Esophagus (tissue), 2 donors: ENCODE measurements at regions not wholly inside any gene's neighbourhood (a gene's known extent, or its start where the extent isn't known, plus 50 kb on each side); places are given as distances from the start of the nearest gene placed in this dataset.

Source experiments
- H3K27ac ChIP-seq, 2 donors: one replicate each; pipeline ENCODE4 v1.5.1; 2013; ENCODE audit warnings: low read depth in 2 of 2, mild to moderate bottlenecking in 2 of 2, inconsistent platforms in 1 of 2, low read length in 1 of 2, moderate library complexity in 1 of 2
- H3K27me3 ChIP-seq, 2 donors: one replicate each; pipeline ENCODE4 v1.6.1; 2013; ENCODE audit warnings: low read length in 2 of 2, control low read depth in 1 of 2, mild to moderate bottlenecking in 1 of 2; ENCODE audit not compliant: insufficient read depth in 2 of 2, control insufficient read depth in 1 of 2
- H3K36me3 ChIP-seq, 2 donors: one replicate each; pipeline ENCODE4 v1.6.1; 2013; ENCODE audit warnings: low read length in 1 of 2; ENCODE audit not compliant: control insufficient read depth in 2 of 2, insufficient read depth in 2 of 2
- H3K4me1 ChIP-seq, 2 donors: one replicate each; pipeline ENCODE4 v1.6.1; 2013; ENCODE audit warnings: low read length in 1 of 2; ENCODE audit not compliant: control insufficient read depth in 2 of 2, insufficient read depth in 2 of 2
- H3K4me3 ChIP-seq, 2 donors: one replicate each; pipeline ENCODE4 v1.5.1; 2013; ENCODE audit warnings: low read length in 2 of 2, mild to moderate bottlenecking in 2 of 2, low read depth in 1 of 2, moderate library complexity in 1 of 2
- H3K9me3 ChIP-seq, 2 donors: one replicate each; pipeline ENCODE4 v1.6.1; 2013; ENCODE audit warnings: mild to moderate bottlenecking in 2 of 2, low read depth in 1 of 2, low read length in 1 of 2, moderate library complexity in 1 of 2; ENCODE audit not compliant: control insufficient read depth in 2 of 2, insufficient read depth in 1 of 2
- WGBS, 2 donors: extraction: QIAGEN DNeasy Blood & Tissue Kit; methylation state at CpG; one replicate each; pipeline ENCODE4 v1.1.7; 2013; 5-methylcytosine and 5-hydroxymethylcytosine counted together
- donor health status: healthy with polysubstance abuse.
- donor health status: Bipolar disorder and iron deficiency.

DNA sequence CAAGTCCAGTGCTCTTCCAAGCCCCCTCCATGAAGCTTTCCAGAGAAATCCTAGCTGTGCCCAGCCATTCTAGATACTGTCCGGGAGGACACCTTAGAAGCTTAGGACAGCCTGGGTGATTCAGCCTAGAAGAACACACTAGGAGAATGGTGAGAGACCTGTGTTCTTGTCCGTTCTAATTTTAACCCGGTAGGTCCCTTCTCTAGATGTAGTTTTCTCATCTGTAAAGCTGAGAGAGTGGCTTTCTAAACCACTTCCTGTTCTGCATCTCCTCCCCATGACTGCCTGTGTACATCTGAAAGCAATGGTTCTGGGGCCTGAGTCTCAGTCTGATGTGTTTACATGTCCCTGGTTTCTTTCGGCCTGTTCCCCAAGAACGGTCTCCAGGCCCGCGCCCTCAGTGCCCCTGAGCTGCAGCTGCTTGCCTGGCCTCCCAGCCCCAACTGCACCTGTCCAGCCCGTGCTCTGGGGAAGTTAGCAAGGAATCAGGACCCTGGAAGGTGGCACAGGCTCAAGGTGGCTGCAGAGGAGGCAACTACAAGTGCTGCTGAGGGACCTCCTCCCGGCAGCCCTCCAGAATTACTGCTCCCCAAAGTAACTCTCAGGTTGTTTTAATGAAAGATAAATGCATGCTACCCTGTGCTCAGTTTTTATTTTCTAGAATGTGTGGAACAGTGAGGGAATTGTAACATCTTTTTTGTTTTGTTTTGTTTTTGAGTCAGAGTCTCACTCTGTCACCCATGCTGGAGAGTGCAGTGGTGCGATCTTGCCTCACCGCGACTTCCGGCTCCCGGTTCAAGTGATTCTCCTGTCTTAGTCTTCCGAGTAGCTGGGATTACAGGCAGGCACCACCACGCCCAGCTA is 105.9 kb downstream of the LBH start:
- H3K27me3 ChIP-seq = no peaks in the 10 kb centered on the region
- H3K27ac ChIP-seq = peak overlapping the region in 1 of 2 donors; percentile 29
- 81 to 83% methylated on average over 16 of the region's 16 CpGs for WGBS, 2 donors
- H3K4me3 ChIP-seq = no peak overlapping the region
- no peaks in the 10 kb centered on the region for H3K36me3 ChIP-seq
- H3K4me1 ChIP-seq = peaks cover 0 to 6% of the 10 kb centered on the region in 2 donors
- no peaks in the 10 kb centered on the region for H3K9me3 ChIP-seq

DNA sequence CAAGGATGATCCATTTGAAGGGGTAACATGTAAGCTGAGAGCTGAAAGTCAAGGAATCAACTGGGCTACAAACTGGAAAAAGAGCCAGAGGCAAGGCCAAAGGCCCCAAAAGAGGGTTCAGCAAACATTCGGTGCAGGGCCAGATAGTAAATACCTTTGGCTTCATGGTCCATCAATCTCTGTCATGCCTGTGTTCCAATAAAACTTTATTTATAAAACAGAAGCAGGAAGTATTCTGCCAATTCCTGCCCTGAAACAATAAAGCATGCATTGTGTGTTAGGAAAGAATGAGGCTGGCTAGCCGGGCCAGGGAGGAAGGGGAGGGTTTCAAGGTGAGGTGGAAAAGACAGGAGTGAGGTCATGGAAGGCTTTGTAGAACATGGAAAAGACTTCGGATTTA is 107.1 kb downstream of the LBH start:
- H3K9me3 ChIP-seq = no peaks in the 10 kb centered on the region
- no peak overlapping the region for H3K4me3 ChIP-seq
- no peaks in the 10 kb centered on the region for H3K36me3 ChIP-seq
- H3K4me1 ChIP-seq = peaks cover 0 to 6% of the 10 kb centered on the region in 2 donors
- WGBS, 2 donors = 61 to 74% methylated on average over 3 of the region's 3 CpGs
- no peak overlapping the region for H3K27ac ChIP-seq
- no peaks in the 10 kb centered on the region for H3K27me3 ChIP-seq

DNA sequence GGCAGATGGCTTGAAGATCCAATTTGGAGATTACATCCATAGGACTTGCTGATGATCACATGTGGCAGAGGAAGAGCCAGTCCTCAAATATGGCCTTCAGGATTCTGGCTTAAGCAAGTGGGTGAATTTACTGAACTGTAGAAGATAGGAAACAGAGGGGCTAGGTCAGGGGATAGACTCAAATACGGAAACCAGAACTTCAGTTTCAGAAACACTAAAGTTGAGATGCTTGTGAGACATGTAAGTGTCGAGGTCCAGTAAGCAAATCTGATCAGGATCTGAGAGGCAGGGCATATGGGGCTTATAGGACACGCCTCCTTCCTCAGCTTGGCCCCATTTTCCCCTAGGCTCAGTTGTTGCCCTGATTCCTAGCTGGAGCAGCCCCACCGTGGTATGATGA is 107.7 kb downstream of the LBH start:
- Histone ChIP-seq H3K9me3 (no peaks in the 10 kb centered on the region), H3K36me3 (no peaks in the 10 kb centered on the region), H3K27me3 (no peaks in the 10 kb centered on the region), H3K27ac (no peak overlapping the region), H3K4me1 (peaks cover 0 to 6% of the 10 kb centered on the region in 2 donors), H3K4me3 (no peak overlapping the region)
- WGBS, 2 donors = 87 to 93% methylated on average over 4 of the region's 4 CpGs

GRCh38 chr2:30341500-30342267 is 105.4 kb upstream of the LCLAT1 start:
- H3K36me3 ChIP-seq = no peaks in the 10 kb centered on the region
- H3K27me3 ChIP-seq = no peaks in the 10 kb centered on the region
- WGBS, 2 donors = 88 to 89% methylated on average over 8 of the region's 8 CpGs
- H3K4me1 ChIP-seq = no peaks in the 10 kb centered on the region
- no peaks in the 10 kb centered on the region for H3K9me3 ChIP-seq
- no peak overlapping the region for H3K4me3 ChIP-seq
- H3K27ac ChIP-seq = no peak overlapping the region

DNA sequence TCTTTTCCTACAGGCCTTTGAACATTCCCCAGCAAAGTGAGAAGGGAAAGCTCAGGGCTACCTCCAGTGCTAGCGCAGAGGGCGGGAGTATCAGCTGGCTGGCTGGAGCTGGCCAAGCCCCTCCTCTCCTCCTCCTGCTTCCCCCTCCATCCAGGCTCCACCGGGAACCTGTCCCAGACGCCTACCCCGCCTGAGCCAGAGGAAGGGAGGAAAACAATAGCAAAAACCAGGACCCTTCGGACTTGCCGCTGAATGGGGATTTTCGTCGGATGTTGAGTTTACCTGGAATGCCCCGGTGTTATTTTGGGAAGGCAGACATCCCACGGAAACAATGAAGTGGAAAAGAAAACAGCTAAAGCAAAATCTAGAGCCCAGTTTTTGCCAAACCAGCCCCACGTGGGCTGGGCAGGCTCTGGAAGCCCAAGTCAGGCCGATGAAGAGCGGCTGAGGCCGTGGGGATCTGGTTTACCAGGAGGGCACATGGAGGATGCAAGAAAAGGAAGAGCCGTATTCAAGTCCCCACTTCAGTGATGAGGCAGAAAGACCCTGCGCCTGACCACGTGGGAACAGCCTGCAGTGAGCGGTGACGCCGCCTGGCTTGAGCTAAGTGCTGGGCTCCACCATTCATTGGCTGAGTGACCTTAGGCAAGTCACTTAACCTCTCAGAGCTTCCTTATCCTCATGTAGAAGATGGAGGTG is 100.4 kb upstream of the LCLAT1 start:
- 44 to 54% methylated on average over 19 to 21 of the region's 21 CpGs for WGBS, 2 donors
- peak overlapping the region; percentile 1 to 47 for H3K27ac ChIP-seq
- no peaks in the 10 kb centered on the region for H3K36me3 ChIP-seq
- no peaks in the 10 kb centered on the region for H3K4me1 ChIP-seq
- H3K4me3 ChIP-seq = no peak overlapping the region
- no peaks in the 10 kb centered on the region for H3K27me3 ChIP-seq
- no peaks in the 10 kb centered on the region for H3K9me3 ChIP-seq

DNA sequence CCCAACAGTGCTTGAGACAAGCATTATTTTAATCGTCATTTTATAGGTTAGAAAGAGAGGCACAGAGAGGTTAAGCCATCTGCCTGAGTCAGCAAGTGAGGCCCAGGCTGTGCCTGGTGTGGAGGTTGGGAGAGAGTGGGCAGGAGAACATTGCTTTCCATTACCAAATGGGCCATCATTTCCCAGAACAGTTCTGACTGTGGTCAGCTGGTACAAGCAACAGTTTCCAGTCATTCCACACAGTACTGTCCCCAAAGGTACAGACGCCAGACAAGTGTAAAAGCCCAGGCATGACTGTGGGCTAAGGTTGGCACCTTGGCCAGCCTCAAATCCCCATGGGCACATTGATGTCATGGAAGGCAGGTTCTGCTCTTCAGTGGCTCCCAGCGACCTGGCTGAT is 98.2 kb upstream of the LCLAT1 start:
- Histone ChIP-seq H3K4me1 (no peaks in the 10 kb centered on the region), H3K27ac (no peak overlapping the region), H3K27me3 (no peaks in the 10 kb centered on the region), H3K36me3 (no peaks in the 10 kb centered on the region), H3K4me3 (no peak overlapping the region), H3K9me3 (no peaks in the 10 kb centered on the region)
- 79 to 86% methylated on average over 3 of the region's 3 CpGs for WGBS, 2 donors

GRCh38 chr2:30349691-30350090 is 97.4 kb upstream of the LCLAT1 start:
- no peaks in the 10 kb centered on the region for H3K4me1 ChIP-seq
- 80 to 81% methylated on average over 7 of the region's 7 CpGs for WGBS, 2 donors
- H3K27me3 ChIP-seq = no peaks in the 10 kb centered on the region
- no peak overlapping the region for H3K4me3 ChIP-seq
- H3K36me3 ChIP-seq = no peaks in the 10 kb centered on the region
- no peak overlapping the region for H3K27ac ChIP-seq
- no peaks in the 10 kb centered on the region for H3K9me3 ChIP-seq

- Histone ChIP-seq H3K27ac (no peak overlapping the region), H3K4me1 (no peaks in the 10 kb centered on the region), H3K9me3 (no peaks in the 10 kb centered on the region), H3K27me3 (no peaks in the 10 kb centered on the region), H3K36me3 (no peaks in the 10 kb centered on the region), H3K4me3 (no peak overlapping the region)
- 62 to 68% methylated on average over 9 of the region's 9 CpGs for WGBS, 2 donors
Observed at GRCh38 chr2:30351116-30351515, 95.9 kb upstream of the LCLAT1 start.

DNA sequence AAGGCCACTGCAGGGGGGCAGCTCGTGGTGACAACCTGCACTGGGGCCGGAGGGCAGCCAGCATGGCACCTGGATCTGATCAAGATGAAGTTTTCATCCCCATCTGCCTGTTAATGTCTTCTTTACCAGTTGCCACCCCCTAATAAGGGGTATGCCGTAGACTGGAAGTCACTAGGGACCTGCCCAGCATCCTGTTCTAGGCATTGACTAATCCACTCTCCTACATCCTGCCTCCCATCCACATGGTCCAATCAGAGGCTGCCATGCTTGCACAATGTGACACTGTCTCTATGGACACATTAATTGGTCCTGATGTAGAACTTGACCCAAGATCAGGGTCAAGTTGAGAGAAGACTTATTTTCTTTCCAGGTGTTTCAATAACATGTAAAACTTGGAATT is 95.1 kb upstream of the LCLAT1 start:
- H3K27ac ChIP-seq = no peak overlapping the region
- no peaks in the 10 kb centered on the region for H3K27me3 ChIP-seq
- no peaks in the 10 kb centered on the region for H3K9me3 ChIP-seq
- no peak overlapping the region for H3K4me3 ChIP-seq
- H3K4me1 ChIP-seq = no peaks in the 10 kb centered on the region
- no peaks in the 10 kb centered on the region for H3K36me3 ChIP-seq
- WGBS, 2 donors = 77 to 83% methylated on average over 3 of the region's 3 CpGs
